ENCODE measurements at regions not wholly inside any gene's neighbourhood (a gene's known extent, or its start where the extent isn't known, plus 50 kb on each side); places are given as distances from the start of the nearest gene placed in this dataset.
A peak's percentile ranks its signal among the peaks of the same experiment; 100 is the strongest.

- Histone ChIP-seq H3K36me3 (ENCODE audit: insufficient read depth, low read length) (no peaks in the 10 kb centered on the region), H3K27ac (ENCODE audit: low read depth, low read length) (peak overlapping the region; percentile 67), H3K27me3 (ENCODE audit: insufficient read depth, low read length) (no peaks in the 10 kb centered on the region), H2AFZ (ENCODE audit: low read length, unreplicated experiment) (no peak overlapping the region), H3K4me3 (ENCODE audit: low read depth, low read length) (no peak overlapping the region), H3K79me2 (ENCODE audit: control insufficient read depth, insufficient read depth, low read length, unreplicated experiment) (no peaks in the 10 kb centered on the region), H3K4me1 (ENCODE audit: control insufficient read depth, insufficient read depth, low read length, unreplicated experiment) (peaks cover 45% of the 10 kb centered on the region)
These were observed 85.0 kb upstream of the GALNT15 start for GRCh38 chr3:16089521-16089920.

GRCh38 chr3:16090024-16090423 is 84.5 kb upstream of the GALNT15 start:
- peak overlapping the region; percentile 42 for H3K4me3 ChIP-seq (ENCODE audit: low read depth, low read length)
- H3K4me1 ChIP-seq (ENCODE audit: control insufficient read depth, insufficient read depth, low read length, unreplicated experiment): peaks cover 42% of the 10 kb centered on the region
- H3K36me3 ChIP-seq (ENCODE audit: insufficient read depth, low read length): no peaks in the 10 kb centered on the region
- H3K79me2 ChIP-seq (ENCODE audit: control insufficient read depth, insufficient read depth, low read length, unreplicated experiment): no peaks in the 10 kb centered on the region
- H2AFZ ChIP-seq (ENCODE audit: low read length, unreplicated experiment): no peak overlapping the region
- H3K27me3 ChIP-seq (ENCODE audit: insufficient read depth, low read length): no peaks in the 10 kb centered on the region
- peak overlapping the region; percentile 67 for H3K27ac ChIP-seq (ENCODE audit: low read depth, low read length)

GRCh38 chr3:16090706-16091105 is 83.8 kb upstream of the GALNT15 start:
- Histone ChIP-seq H3K4me1 (ENCODE audit: control insufficient read depth, insufficient read depth, low read length, unreplicated experiment) (peaks cover 35% of the 10 kb centered on the region), H3K27ac (ENCODE audit: low read depth, low read length) (peak overlapping the region; percentile 67), H3K36me3 (ENCODE audit: insufficient read depth, low read length) (no peaks in the 10 kb centered on the region), H3K79me2 (ENCODE audit: control insufficient read depth, insufficient read depth, low read length, unreplicated experiment) (no peaks in the 10 kb centered on the region), H3K27me3 (ENCODE audit: insufficient read depth, low read length) (no peaks in the 10 kb centered on the region), H2AFZ (ENCODE audit: low read length, unreplicated experiment) (no peak overlapping the region), H3K4me3 (ENCODE audit: low read depth, low read length) (peak overlapping the region; percentile 42)

- Histone ChIP-seq H3K79me2 (ENCODE audit: control insufficient read depth, insufficient read depth, low read length, unreplicated experiment) (no peaks in the 10 kb centered on the region), H3K27me3 (ENCODE audit: insufficient read depth, low read length) (no peaks in the 10 kb centered on the region), H3K27ac (ENCODE audit: low read depth, low read length) (no peak overlapping the region), H3K36me3 (ENCODE audit: insufficient read depth, low read length) (no peaks in the 10 kb centered on the region), H3K4me1 (ENCODE audit: control insufficient read depth, insufficient read depth, low read length, unreplicated experiment) (peaks cover 31% of the 10 kb centered on the region), H2AFZ (ENCODE audit: low read length, unreplicated experiment) (no peak overlapping the region), H3K4me3 (ENCODE audit: low read depth, low read length) (no peak overlapping the region)
These were observed 81.6 kb upstream of the GALNT15 start for GRCh38 chr3:16092923-16093322.

GRCh38 chr3:16101295-16102186 is 72.9 kb upstream of the GALNT15 start:
- H3K4me3 ChIP-seq (ENCODE audit: low read depth, low read length): no peak overlapping the region
- no peak overlapping the region for H3K27ac ChIP-seq (ENCODE audit: low read depth, low read length)
- H2AFZ ChIP-seq (ENCODE audit: low read length, unreplicated experiment): no peak overlapping the region
- H3K4me1 ChIP-seq (ENCODE audit: control insufficient read depth, insufficient read depth, low read length, unreplicated experiment): peaks cover 14% of the 10 kb centered on the region
- H3K27me3 ChIP-seq (ENCODE audit: insufficient read depth, low read length): no peaks in the 10 kb centered on the region
- H3K79me2 ChIP-seq (ENCODE audit: control insufficient read depth, insufficient read depth, low read length, unreplicated experiment): no peaks in the 10 kb centered on the region
- H3K36me3 ChIP-seq (ENCODE audit: insufficient read depth, low read length): no peaks in the 10 kb centered on the region

- Histone ChIP-seq H3K27ac (ENCODE audit: low read depth, low read length) (no peak overlapping the region), H3K36me3 (ENCODE audit: insufficient read depth, low read length) (no peaks in the 10 kb centered on the region), H3K4me3 (ENCODE audit: low read depth, low read length) (no peak overlapping the region), H2AFZ (ENCODE audit: low read length, unreplicated experiment) (no peak overlapping the region), H3K4me1 (ENCODE audit: control insufficient read depth, insufficient read depth, low read length, unreplicated experiment) (peaks cover 14% of the 10 kb centered on the region), H3K79me2 (ENCODE audit: control insufficient read depth, insufficient read depth, low read length, unreplicated experiment) (no peaks in the 10 kb centered on the region), H3K27me3 (ENCODE audit: insufficient read depth, low read length) (no peaks in the 10 kb centered on the region)
These were observed 72.3 kb upstream of the GALNT15 start for GRCh38 chr3:16102187-16102561.

- Histone ChIP-seq H3K4me1 (ENCODE audit: control insufficient read depth, insufficient read depth, low read length, unreplicated experiment) (peaks cover 14% of the 10 kb centered on the region), H3K36me3 (ENCODE audit: insufficient read depth, low read length) (no peaks in the 10 kb centered on the region), H2AFZ (ENCODE audit: low read length, unreplicated experiment) (no peak overlapping the region), H3K27me3 (ENCODE audit: insufficient read depth, low read length) (no peaks in the 10 kb centered on the region), H3K4me3 (ENCODE audit: low read depth, low read length) (no peak overlapping the region), H3K79me2 (ENCODE audit: control insufficient read depth, insufficient read depth, low read length, unreplicated experiment) (no peaks in the 10 kb centered on the region), H3K27ac (ENCODE audit: low read depth, low read length) (peak overlapping the region; percentile 34)
These were observed 71.5 kb upstream of the GALNT15 start for GRCh38 chr3:16102905-16103364.

GRCh38 chr3:16103472-16103871 is 71.0 kb upstream of the GALNT15 start:
- Histone ChIP-seq H3K27ac (ENCODE audit: low read depth, low read length) (peak overlapping the region; percentile 34), H3K36me3 (ENCODE audit: insufficient read depth, low read length) (no peaks in the 10 kb centered on the region), H3K79me2 (ENCODE audit: control insufficient read depth, insufficient read depth, low read length, unreplicated experiment) (no peaks in the 10 kb centered on the region), H3K27me3 (ENCODE audit: insufficient read depth, low read length) (no peaks in the 10 kb centered on the region), H3K4me1 (ENCODE audit: control insufficient read depth, insufficient read depth, low read length, unreplicated experiment) (peaks cover 14% of the 10 kb centered on the region), H3K4me3 (ENCODE audit: low read depth, low read length) (no peak overlapping the region), H2AFZ (ENCODE audit: low read length, unreplicated experiment) (no peak overlapping the region)

- Histone ChIP-seq H3K27ac (ENCODE audit: low read depth, low read length) (no peak overlapping the region), H2AFZ (ENCODE audit: low read length, unreplicated experiment) (no peak overlapping the region), H3K27me3 (ENCODE audit: insufficient read depth, low read length) (no peaks in the 10 kb centered on the region), H3K4me1 (ENCODE audit: control insufficient read depth, insufficient read depth, low read length, unreplicated experiment) (peaks cover 14% of the 10 kb centered on the region), H3K79me2 (ENCODE audit: control insufficient read depth, insufficient read depth, low read length, unreplicated experiment) (no peaks in the 10 kb centered on the region), H3K4me3 (ENCODE audit: low read depth, low read length) (no peak overlapping the region), H3K36me3 (ENCODE audit: insufficient read depth, low read length) (no peaks in the 10 kb centered on the region)
These were observed 70.3 kb upstream of the GALNT15 start for GRCh38 chr3:16104156-16104555.

- Histone ChIP-seq H3K4me1 (ENCODE audit: control insufficient read depth, insufficient read depth, low read length, unreplicated experiment) (peaks cover 14% of the 10 kb centered on the region), H3K27ac (ENCODE audit: low read depth, low read length) (no peak overlapping the region), H2AFZ (ENCODE audit: low read length, unreplicated experiment) (no peak overlapping the region), H3K27me3 (ENCODE audit: insufficient read depth, low read length) (no peaks in the 10 kb centered on the region), H3K4me3 (ENCODE audit: low read depth, low read length) (no peak overlapping the region), H3K36me3 (ENCODE audit: insufficient read depth, low read length) (peaks cover under 1% of the 10 kb centered on the region; the same call in 1 of the 2 replicates), H3K79me2 (ENCODE audit: control insufficient read depth, insufficient read depth, low read length, unreplicated experiment) (no peaks in the 10 kb centered on the region)
These were observed 68.4 kb upstream of the GALNT15 start for GRCh38 chr3:16106050-16106449.

- Histone ChIP-seq H3K4me3 (ENCODE audit: low read depth, low read length) (no peak overlapping the region), H3K36me3 (ENCODE audit: insufficient read depth, low read length) (peaks cover 5% of the 10 kb centered on the region; the same call in 1 of the 2 replicates), H3K27ac (ENCODE audit: low read depth, low read length) (no peak overlapping the region), H3K79me2 (ENCODE audit: control insufficient read depth, insufficient read depth, low read length, unreplicated experiment) (no peaks in the 10 kb centered on the region), H3K4me1 (ENCODE audit: control insufficient read depth, insufficient read depth, low read length, unreplicated experiment) (peaks cover 12% of the 10 kb centered on the region), H3K27me3 (ENCODE audit: insufficient read depth, low read length) (no peaks in the 10 kb centered on the region), H2AFZ (ENCODE audit: low read length, unreplicated experiment) (no peak overlapping the region)
These were observed 66.1 kb upstream of the GALNT15 start for GRCh38 chr3:16108424-16108823.
